Colonic mucosa (tissue), 4 donors: ENCODE measurements at regions not wholly inside any gene's neighbourhood (a gene's known extent, or its start where the extent isn't known, plus 50 kb on each side); places are given as distances from the start of the nearest gene placed in this dataset.
"Not testable (repeated sequence)": the region's sequence is repeated elsewhere in the genome, so short reads cannot be mapped to it uniquely, and the experiment has no call there.

Experiments
- DNase-seq: peaks from one replicate; pipeline ENCODE4 v3.0.0-alpha.2; 2020
- H3K27ac ChIP-seq: fragments of 200-600 bp; one replicate; pipeline ENCODE4 v1.8.0; 2021
- H3K27me3 ChIP-seq: fragments of 200-600 bp; one replicate; pipeline ENCODE4 v1.8.0; 2021
- H3K36me3 ChIP-seq: fragments of 200-600 bp; one replicate; pipeline ENCODE4 v1.8.0; 2021
- H3K4me1 ChIP-seq: fragments of 200-600 bp; one replicate; pipeline ENCODE4 v1.8.0; 2021; ENCODE audit warnings: mild to moderate bottlenecking
- H3K4me3 ChIP-seq: fragments of 200-600 bp; one replicate; pipeline ENCODE4 v1.8.0; 2021
- H3K9ac ChIP-seq, 2 donors: one replicate each; pipeline ENCODE4 v1.7.0; 2013; ENCODE audit warnings: control low read depth in 2 of 2, low read depth in 2 of 2, low read length in 2 of 2
- H3K9me3 ChIP-seq: fragments of 200-600 bp; one replicate; pipeline ENCODE4 v1.8.0; 2021
- intact Hi-C: fragments of 100-400 bp; cut with DNase I; formaldehyde crosslinking; loops from one replicate; pipeline ENCODE4 v1.14.1; 2022
- TF ChIP-seq, protein P1 (sequence below): fragments of 200-600 bp; IDR thresholded peaks from one replicate; pipeline ENCODE4 v1.8.0; 2022; ENCODE audit warnings: antibody characterized with exemption, mild to moderate bottlenecking
- donor health status: healthy.
- donor health status: DM: no; HTN: no; CAD: no.
- donor health status: DM: no; HTN: no; CAD: no.

DNA sequence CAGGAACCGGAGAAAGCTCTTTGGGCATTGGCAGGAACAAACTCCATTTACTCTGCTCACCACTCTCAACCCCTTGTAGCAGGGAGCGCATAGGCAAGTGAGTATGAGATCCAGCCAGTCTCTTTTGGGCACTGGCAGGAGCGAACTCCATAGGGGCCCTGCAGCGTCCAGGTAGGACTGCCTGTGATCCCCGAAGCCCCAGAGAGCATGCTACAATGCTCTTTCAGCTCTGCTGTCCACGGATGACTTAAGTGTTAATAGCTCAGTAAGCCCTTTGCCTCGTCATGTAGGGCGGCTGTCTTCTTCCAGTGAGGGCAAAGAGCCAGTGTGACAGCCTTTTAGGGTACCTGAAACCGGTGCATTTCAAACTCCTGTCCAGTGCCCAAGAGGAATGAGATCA is 1525.6 kb upstream of the RAG2 start:
- TF ChIP-seq, protein P1, sequence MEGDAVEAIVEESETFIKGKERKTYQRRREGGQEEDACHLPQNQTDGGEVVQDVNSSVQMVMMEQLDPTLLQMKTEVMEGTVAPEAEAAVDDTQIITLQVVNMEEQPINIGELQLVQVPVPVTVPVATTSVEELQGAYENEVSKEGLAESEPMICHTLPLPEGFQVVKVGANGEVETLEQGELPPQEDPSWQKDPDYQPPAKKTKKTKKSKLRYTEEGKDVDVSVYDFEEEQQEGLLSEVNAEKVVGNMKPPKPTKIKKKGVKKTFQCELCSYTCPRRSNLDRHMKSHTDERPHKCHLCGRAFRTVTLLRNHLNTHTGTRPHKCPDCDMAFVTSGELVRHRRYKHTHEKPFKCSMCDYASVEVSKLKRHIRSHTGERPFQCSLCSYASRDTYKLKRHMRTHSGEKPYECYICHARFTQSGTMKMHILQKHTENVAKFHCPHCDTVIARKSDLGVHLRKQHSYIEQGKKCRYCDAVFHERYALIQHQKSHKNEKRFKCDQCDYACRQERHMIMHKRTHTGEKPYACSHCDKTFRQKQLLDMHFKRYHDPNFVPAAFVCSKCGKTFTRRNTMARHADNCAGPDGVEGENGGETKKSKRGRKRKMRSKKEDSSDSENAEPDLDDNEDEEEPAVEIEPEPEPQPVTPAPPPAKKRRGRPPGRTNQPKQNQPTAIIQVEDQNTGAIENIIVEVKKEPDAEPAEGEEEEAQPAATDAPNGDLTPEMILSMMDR: no peak
- Histone ChIP-seq H3K9ac (no peak overlapping the region), H3K9me3 (no peaks in the 10 kb centered on the region), H3K4me1 (no peaks in the 10 kb centered on the region), H3K4me3 (no peak overlapping the region), H3K27me3 (no peaks in the 10 kb centered on the region), H3K36me3 (no peaks in the 10 kb centered on the region), H3K27ac (no peak overlapping the region)
- intact Hi-C loops: no loop called here
- DNase-seq: no peak

DNA sequence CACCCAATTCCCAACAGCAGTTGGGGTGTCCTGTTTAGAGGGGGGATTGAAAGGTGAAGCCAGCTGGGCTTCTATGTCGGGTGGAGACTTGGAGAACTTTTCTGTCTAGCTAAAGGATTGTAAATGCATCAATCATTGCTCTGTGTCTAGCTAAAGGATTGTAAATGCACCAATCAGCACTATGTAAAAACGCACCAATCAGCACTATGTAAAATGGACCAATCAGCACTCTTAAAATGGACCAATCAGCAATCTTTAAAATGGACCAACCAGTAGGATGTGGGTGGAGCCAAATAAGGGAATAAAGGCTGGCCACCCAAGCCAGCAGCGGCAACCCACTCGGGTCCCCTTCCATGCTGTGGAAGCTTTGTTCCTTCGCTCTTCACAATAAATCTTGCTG is 1518.6 kb upstream of the RAG2 start:
- intact Hi-C loops, H3K9ac ChIP-seq, H3K27me3 ChIP-seq, H3K36me3 ChIP-seq, H3K4me1 ChIP-seq, DNase-seq, H3K9me3 ChIP-seq, H3K4me3 ChIP-seq, H3K27ac ChIP-seq: not testable (repeated sequence)

DNA sequence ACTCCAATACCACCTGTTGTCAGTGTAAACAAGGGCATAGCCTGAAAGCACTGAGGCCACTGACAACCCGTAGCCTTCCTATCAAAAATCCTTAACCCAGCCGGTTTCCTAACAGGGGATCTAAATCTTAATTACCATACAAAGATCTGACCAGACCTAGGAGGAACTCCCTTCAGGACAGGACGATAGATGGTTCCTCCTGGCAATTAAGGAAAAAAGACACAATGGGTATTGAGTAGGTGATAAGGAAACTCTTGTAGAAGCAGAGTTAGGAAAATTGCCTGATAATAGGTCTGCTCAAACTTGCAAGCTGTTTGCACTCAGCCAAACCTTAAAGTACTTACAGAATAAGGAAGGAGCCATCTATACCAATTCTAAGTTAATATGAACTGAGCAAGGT is 1517.3 kb upstream of the RAG2 start:
- H3K27ac ChIP-seq, DNase-seq, H3K9ac ChIP-seq, H3K4me3 ChIP-seq, H3K27me3 ChIP-seq, intact Hi-C loops, H3K36me3 ChIP-seq, H3K9me3 ChIP-seq, H3K4me1 ChIP-seq: not testable (repeated sequence)

DNA sequence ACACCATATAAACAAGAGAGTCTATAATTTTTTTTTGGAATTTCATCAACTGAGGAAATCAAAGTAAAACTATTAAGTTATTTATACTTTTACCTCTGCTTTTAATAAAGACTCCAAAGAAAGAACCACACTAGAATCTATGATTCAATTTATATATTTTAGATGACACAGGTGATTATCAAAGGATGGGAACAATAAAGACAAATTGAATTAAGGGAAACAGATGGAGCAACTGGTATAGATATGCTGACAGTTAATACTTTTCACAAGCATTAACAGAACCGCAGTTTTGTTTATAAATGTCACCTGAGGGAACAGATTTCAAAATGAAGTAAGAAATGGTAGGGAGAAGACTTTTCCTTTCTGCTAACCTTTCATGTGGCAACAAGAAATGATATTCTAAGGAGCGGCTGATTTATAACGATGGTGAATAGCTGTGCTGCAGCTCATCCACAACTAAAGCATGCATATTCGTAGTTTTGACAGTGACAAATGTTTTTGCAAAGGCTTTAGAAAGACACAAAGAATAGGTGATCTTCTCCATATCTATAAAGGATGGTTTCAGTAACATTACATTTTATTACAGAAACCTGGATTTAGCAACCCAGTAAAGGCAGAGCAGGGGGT is 1502.9 kb upstream of the RAG2 start:
- Histone ChIP-seq H3K36me3 (no peaks in the 10 kb centered on the region), H3K4me3 (no peak overlapping the region), H3K9ac (no peak overlapping the region), H3K27me3 (no peaks in the 10 kb centered on the region), H3K27ac (no peak overlapping the region), H3K4me1 (no peaks in the 10 kb centered on the region), H3K9me3 (no peaks in the 10 kb centered on the region)
- DNase-seq: no peak
- TF ChIP-seq, protein P1: no peak
- intact Hi-C loops: no loop called here

DNA sequence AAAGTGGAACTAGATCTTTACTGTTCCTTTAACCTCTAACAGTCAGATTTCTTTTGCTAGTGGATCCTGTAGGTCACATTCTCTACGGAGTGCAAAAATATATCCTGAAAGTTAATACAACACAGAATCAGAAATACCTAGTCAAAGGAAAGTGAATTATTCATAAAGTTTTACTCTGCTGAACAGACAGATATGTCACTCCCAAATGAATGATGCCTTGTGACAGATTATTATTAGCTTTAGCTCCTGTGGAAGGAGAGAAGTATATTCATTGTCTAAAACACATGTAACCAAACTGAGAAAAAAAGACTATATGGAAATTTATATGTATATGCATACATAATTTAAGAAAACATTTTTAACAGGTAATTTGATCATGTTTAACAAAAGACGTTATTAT is 1497.2 kb upstream of the RAG2 start:
- Histone ChIP-seq H3K4me3 (no peak overlapping the region), H3K36me3 (no peaks in the 10 kb centered on the region), H3K9ac (no peak overlapping the region), H3K9me3 (no peaks in the 10 kb centered on the region), H3K27ac (no peak overlapping the region), H3K27me3 (no peaks in the 10 kb centered on the region), H3K4me1 (no peaks in the 10 kb centered on the region)
- no peak for DNase-seq
- TF ChIP-seq, protein P1: no peak
- intact Hi-C loops: no loop called here

DNA sequence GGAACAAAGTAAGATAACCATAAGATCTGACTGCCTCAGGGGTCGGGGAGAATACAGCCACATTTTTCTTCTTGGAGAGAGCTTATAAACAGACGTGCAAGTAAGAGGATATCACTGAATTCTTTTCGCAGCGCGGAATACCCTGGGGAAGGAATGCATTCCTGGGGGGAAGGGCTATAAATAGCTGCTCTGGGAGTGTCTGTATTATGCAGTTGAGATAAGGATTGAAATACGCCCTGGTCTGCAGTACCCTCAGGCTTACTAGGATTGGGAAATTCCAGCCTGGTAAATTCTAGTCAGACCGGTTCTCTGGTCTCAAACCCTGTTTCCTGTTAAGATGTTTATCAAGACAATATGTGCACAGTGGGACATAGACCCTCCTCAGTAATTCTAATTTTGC is 1491.7 kb upstream of the RAG2 start:
- H3K9ac ChIP-seq: no peak overlapping the region
- intact Hi-C loops: no loop called here
- no peaks in the 10 kb centered on the region for H3K9me3 ChIP-seq
- DNase-seq: no peak
- TF ChIP-seq, protein P1: no peak
- no peaks in the 10 kb centered on the region for H3K4me1 ChIP-seq
- H3K36me3 ChIP-seq: no peaks in the 10 kb centered on the region
- H3K27me3 ChIP-seq: no peaks in the 10 kb centered on the region
- H3K4me3 ChIP-seq: no peak overlapping the region
- H3K27ac ChIP-seq: no peak overlapping the region
